NAMALWA (cell line): ENCODE measurements at regions not wholly inside any gene's neighbourhood (a gene's known extent, or its start where the extent isn't known, plus 50 kb on each side); places are given as distances from the start of the nearest gene placed in this dataset.
"Not testable (repeated sequence)": the region's sequence is repeated elsewhere in the genome, so short reads cannot be mapped to it uniquely, and the experiment has no call there.

Source experiments
- DNase-seq: peaks from one replicate; pipeline ENCODE4 v3.0.0-alpha.2; 2015; ENCODE audit warnings: low spot score

GRCh38 chr14:97946240-97946639 is 1149.1 kb downstream of the VRK1 start:
- no peak for DNase-seq

GRCh38 chr14:97946641-97947040 is 1149.5 kb downstream of the VRK1 start:
- DNase-seq, result no peak

GRCh38 chr14:97948841-97949240 is 1151.7 kb downstream of the VRK1 start:
- no peak for DNase-seq

GRCh38 chr14:97956581-97957340 is 1159.6 kb downstream of the VRK1 start:
- DNase-seq, result no peak

- DNase-seq, result no peak
Observed at GRCh38 chr14:97959251-97959650, 1162.1 kb downstream of the VRK1 start.

GRCh38 chr14:97960436-97960835 is 1163.3 kb downstream of the VRK1 start:
- no peak for DNase-seq

- DNase-seq, result no peak
Observed at GRCh38 chr14:97970222-97970621, 1173.0 kb downstream of the VRK1 start.

GRCh38 chr14:97975216-97975615 is 1178.0 kb downstream of the VRK1 start:
- DNase-seq, result no peak

- no peak for DNase-seq
Observed at GRCh38 chr14:97975962-97976361, 1178.8 kb downstream of the VRK1 start.

GRCh38 chr14:97976861-97977260 is 1179.7 kb downstream of the VRK1 start:
- no peak for DNase-seq

- no peak for DNase-seq
Observed at GRCh38 chr14:97977651-97978261, 1180.6 kb downstream of the VRK1 start.

- DNase-seq, result peak; percentile 2
Observed at GRCh38 chr14:97978341-97978740, 1181.2 kb downstream of the VRK1 start.

- DNase-seq, result no peak
Observed at GRCh38 chr14:97993508-97994019, 1196.4 kb downstream of the VRK1 start.

GRCh38 chr14:97994020-97994531 is 1196.9 kb downstream of the VRK1 start:
- no peak for DNase-seq

- no peak for DNase-seq
Observed at GRCh38 chr14:97995038-97995437, 1197.9 kb downstream of the VRK1 start.

- no peak for DNase-seq
Observed at GRCh38 chr14:97995531-97995930, 1198.3 kb downstream of the VRK1 start.

GRCh38 chr14:98006008-98006407 is 1208.8 kb downstream of the VRK1 start:
- DNase-seq, result no peak

GRCh38 chr14:98008381-98009113 is 1211.4 kb downstream of the VRK1 start:
- no peak for DNase-seq

- not testable (repeated sequence) for DNase-seq
Observed at GRCh38 chr14:98009177-98009576, 1212.0 kb downstream of the VRK1 start.

- DNase-seq, result no peak
Observed at GRCh38 chr14:98010784-98011183, 1213.6 kb downstream of the VRK1 start.

GRCh38 chr14:98014851-98015615 is 1217.9 kb downstream of the VRK1 start:
- no peak for DNase-seq

GRCh38 chr14:98015921-98016320 is 1218.7 kb downstream of the VRK1 start:
- DNase-seq, result no peak
